Ovary (tissue), 7 donors: ENCODE measurements at regions not wholly inside any gene's neighbourhood (a gene's known extent, or its start where the extent isn't known, plus 50 kb on each side); places are given as distances from the start of the nearest gene placed in this dataset.

Experiments
- DNase-seq, 5 donors: peaks; one replicate each; pipeline ENCODE4 v3.0.0-alpha.2; 2019 to 2020
- H3K27ac ChIP-seq, 2 donors: fragments of 200-600 bp; one replicate each; pipeline versions ENCODE4 v1.5.1 to v1.8.0; 2019 to 2022
- H3K27me3 ChIP-seq: fragments of 200-600 bp; one replicate; pipeline ENCODE4 v1.8.0; 2022
- H3K36me3 ChIP-seq: fragments of 200-600 bp; sonication (generic); one replicate; pipeline ENCODE4 v1.5.1; 2019
- H3K4me1 ChIP-seq: one replicate; pipeline ENCODE4 v1.8.1; 2013; ENCODE audit warnings: mild to moderate bottlenecking, moderate library complexity; ENCODE audit not compliant: insufficient read depth
- H3K4me3 ChIP-seq: fragments of 200-600 bp; sonication (generic); one replicate; pipeline ENCODE4 v1.5.1; 2017
- H3K9me3 ChIP-seq, 2 donors: fragments of 200-600 bp in 1 of 2; sonication (generic) in 1 of 2; one replicate each; pipeline versions ENCODE4 v1.5.1 to v1.8.1; 2013 to 2019; ENCODE audit warnings: mild to moderate bottlenecking in 1 of 2, moderate library complexity in 1 of 2
- CTCF ChIP-seq, 3 donors: fragments of 450-650 bp in 2 of 3; fragments of 200-600 bp in 1 of 3; IDR thresholded peaks; one replicate each; pipeline versions ENCODE4 v1.5.1 to v1.8.0; 2016 to 2022; ENCODE audit warnings: antibody characterized with exemption in 3 of 3, mild to moderate bottlenecking in 1 of 3
- EP300 ChIP-seq: sonication (generic); formaldehyde crosslinking; IDR thresholded peaks from one replicate; pipeline ENCODE4 v1.6.1; 2017; ENCODE audit warnings: antibody characterized with exemption
- POLR2A ChIP-seq: fragments of 450-650 bp; IDR thresholded peaks from one replicate; pipeline ENCODE4 v1.6.1; 2017; ENCODE audit warnings: antibody characterized with exemption, mild to moderate bottlenecking, moderate library complexity
- WGBS, 3 donors: extraction: QIAGEN DNeasy Blood & Tissue Kit in 1 of 3; methylation state at CpG; one replicate each; pipeline versions ENCODE4 v1.1.5 to v1.1.7; 2013 to 2017; 5-methylcytosine and 5-hydroxymethylcytosine counted together
- intact Hi-C, 4 donors: fragments of 100-400 bp; cut with DNase I; formaldehyde crosslinking; loops; one replicate each; pipeline versions ENCODE4 v1.11.0 to v1.15.1; 2022 to 2023
- donor health status: DM: no; HTN: no; CAD: no; lungs with moderate emphysema.
- donor health status: DM: no; HTN: no; CAD: no.
- donor health status: Bipolar disorder and iron deficiency.
- donor health status: DM: no; HTN: no; CAD: no.
- donor health status: DM: yes; HTN: yes; CAD: no.

- Histone ChIP-seq H3K4me3 (no peak overlapping the region), H3K36me3 (no peaks in the 10 kb centered on the region), H3K9me3 (no peaks in the 10 kb centered on the region), H3K27me3 (no peaks in the 10 kb centered on the region), H3K27ac (no peak overlapping the region), H3K4me1 (no peaks in the 10 kb centered on the region)
- DNase-seq, result no peak
- TF ChIP-seq CTCF (IDR thresholded peaks at IDR 0.05) (no peak), POLR2A (no peak), EP300 (no peak)
- intact Hi-C loops, result no loop called here
- WGBS, 3 donors, result 4 to 15% (median 6%) methylated on average over 3 of the region's 3 CpGs
These were observed 110.7 kb upstream of the EPHA3 start for GRCh38 chr3:88996691-88997090.

GRCh38 chr3:88997260-88997659, 110.2 kb upstream of the EPHA3 start:
- Histone ChIP-seq H3K36me3 (no peaks in the 10 kb centered on the region), H3K4me3 (no peak overlapping the region), H3K27me3 (no peaks in the 10 kb centered on the region), H3K9me3 (no peaks in the 10 kb centered on the region), H3K4me1 (no peaks in the 10 kb centered on the region), H3K27ac (no peak overlapping the region)
- DNase-seq, result no peak
- intact Hi-C loops, result no loop called here
- no peak for TF ChIP-seq EP300
- WGBS, 3 donors, result 65 to 73% (median 73%) methylated on average over 3 of the region's 3 CpGs

GRCh38 chr3:89000886-89001285, 106.5 kb upstream of the EPHA3 start:
- Histone ChIP-seq H3K9me3 (no peaks in the 10 kb centered on the region), H3K36me3 (no peaks in the 10 kb centered on the region), H3K4me1 (no peaks in the 10 kb centered on the region), H3K27ac (no peak overlapping the region), H3K4me3 (no peak overlapping the region), H3K27me3 (no peaks in the 10 kb centered on the region)
- 5 to 9% (median 9%) methylated on average over 1 of the region's 1 CpG for WGBS, 3 donors
- no peak for DNase-seq
- intact Hi-C loops, result no loop called here
- TF ChIP-seq POLR2A (no peak), CTCF (IDR thresholded peaks at IDR 0.05) (no peak), EP300 (no peak)

GRCh38 chr3:89002191-89002590, 105.2 kb upstream of the EPHA3 start:
- H3K27ac ChIP-seq, result no peak overlapping the region
- no peaks in the 10 kb centered on the region for H3K36me3 ChIP-seq
- H3K9me3 ChIP-seq, result no peaks in the 10 kb centered on the region
- no peak for DNase-seq
- intact Hi-C loops, result no loop called here
- 68 to 75% (median 70%) methylated on average over 5 of the region's 5 CpGs for WGBS, 3 donors
- H3K4me1 ChIP-seq, result no peaks in the 10 kb centered on the region
- H3K27me3 ChIP-seq, result no peaks in the 10 kb centered on the region
- TF ChIP-seq CTCF (IDR thresholded peaks at IDR 0.05) (no peak), POLR2A (no peak), EP300 (no peak)
- no peak overlapping the region for H3K4me3 ChIP-seq

GRCh38 chr3:89013536-89013935, 93.9 kb upstream of the EPHA3 start:
- Histone ChIP-seq H3K27me3 (no peaks in the 10 kb centered on the region), H3K9me3 (no peaks in the 10 kb centered on the region), H3K4me1 (no peaks in the 10 kb centered on the region), H3K4me3 (no peak overlapping the region), H3K27ac (no peak overlapping the region), H3K36me3 (no peaks in the 10 kb centered on the region)
- no peak for TF ChIP-seq POLR2A
- TF ChIP-seq CTCF (IDR thresholded peaks at IDR 0.05), result no peak
- TF ChIP-seq EP300, result no peak
- 69 to 72% (median 71%) methylated on average over 3 of the region's 3 CpGs for WGBS, 3 donors
- no peak for DNase-seq
- intact Hi-C loops, result no loop called here
